ENCODE measurements at regions not wholly inside any gene's neighbourhood (a gene's known extent, or its start where the extent isn't known, plus 50 kb on each side); places are given as distances from the start of the nearest gene placed in this dataset.

DNA sequence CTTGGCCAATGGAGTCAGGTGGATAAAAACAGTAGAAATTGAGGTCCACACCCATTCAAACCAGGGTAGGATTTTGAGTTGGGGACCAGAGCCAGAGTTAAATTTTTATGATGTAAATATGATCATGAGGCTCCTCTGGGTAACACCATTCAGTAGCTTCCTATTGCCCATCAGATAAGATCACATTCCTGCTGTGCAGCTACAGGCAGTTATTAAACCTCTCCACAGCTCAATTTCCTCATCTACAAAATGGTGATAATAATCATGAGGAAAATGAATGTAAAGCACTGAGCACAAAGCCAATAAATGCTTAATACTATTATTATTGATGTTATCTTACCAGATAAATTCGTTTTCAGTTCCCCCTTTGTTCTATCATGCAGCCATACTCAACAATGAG lies 432.0 kb downstream of the CAAP1 start:
- intact Hi-C loops (cut with DNase I, micrococcal nuclease) = no loop called here
- DNase-seq (no peak), ATAC-seq (no peak)

DNA sequence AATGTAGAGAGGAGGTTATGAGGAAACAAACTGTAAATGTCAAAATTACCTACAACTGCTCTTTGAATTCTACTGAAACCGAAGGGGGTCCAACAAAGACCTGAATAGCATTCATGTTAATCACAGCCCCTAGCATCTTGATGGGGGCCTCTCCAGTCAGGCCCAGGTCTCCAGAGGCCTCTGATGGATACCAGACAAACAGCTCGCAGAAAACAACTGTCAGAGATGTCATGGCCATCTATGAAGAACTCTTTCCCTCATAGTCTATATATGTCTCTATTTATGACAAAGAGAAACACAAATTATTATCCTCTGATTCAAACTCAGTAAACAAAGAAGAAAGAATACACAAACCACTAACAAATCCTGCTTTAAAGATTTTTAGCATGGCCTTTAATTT lies 432.6 kb downstream of the CAAP1 start:
- DNase-seq (no peak), ATAC-seq (no peak)
- intact Hi-C loops (cut with DNase I, micrococcal nuclease) = no loop called here

DNA sequence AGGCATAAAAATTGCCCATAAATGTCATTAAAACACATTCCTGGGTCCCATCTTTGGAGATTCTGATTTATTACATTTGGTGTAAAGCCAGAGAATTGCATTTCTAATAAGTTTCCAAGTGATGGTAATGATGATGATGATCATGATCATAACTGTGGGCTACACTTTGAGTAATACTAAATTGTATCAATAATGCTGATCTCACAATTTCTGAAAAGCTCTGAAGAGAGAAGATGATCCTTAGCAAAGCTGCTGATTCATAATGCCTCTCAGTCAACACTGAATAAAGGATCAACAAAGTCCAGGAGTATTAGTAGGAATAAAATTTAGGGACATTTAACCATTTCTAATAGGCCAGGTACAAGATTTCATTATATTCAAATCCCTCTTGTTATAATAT lies 434.5 kb downstream of the CAAP1 start:
- DNase-seq (no peak), ATAC-seq (no peak)
- intact Hi-C loops (cut with DNase I, micrococcal nuclease) = no loop called here

GRCh38 chr9:26457151-26457550 lies 435.5 kb downstream of the CAAP1 start:
- intact Hi-C loops (cut with DNase I, micrococcal nuclease) = no loop called here
- no peak for ATAC-seq
- DNase-seq = no peak

DNA sequence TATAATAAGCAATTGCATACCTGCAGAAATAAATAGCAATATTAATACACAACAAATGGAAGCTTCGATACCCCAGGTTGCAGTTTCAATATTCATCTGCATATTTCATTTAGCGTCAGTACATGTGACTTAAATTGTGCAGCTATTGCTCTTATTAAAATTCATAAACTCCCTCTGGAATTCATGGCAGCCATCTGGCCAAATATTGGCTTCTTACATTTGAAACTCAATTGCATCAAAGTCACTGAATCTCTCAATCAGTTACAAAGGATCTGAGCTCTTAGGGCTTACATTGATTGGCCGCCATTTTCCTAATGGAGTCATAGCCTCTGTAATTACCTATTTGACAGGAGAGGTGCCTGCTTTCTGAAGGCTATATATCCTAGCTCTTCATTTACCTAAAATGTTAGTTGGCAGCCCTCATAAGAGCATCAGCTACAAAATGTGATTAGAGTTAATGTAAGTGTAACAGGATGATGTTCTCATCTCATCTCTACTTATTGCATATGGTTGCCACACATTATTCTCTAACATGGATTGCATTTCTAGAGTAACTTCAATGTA lies 453.5 kb downstream of the CAAP1 start:
- intact Hi-C loops (cut with DNase I, micrococcal nuclease) = no loop called here
- DNase-seq = no peak
- ATAC-seq = no peak

GRCh38 chr9:26437056-26437711 lies 455.4 kb downstream of the CAAP1 start:
- intact Hi-C loops (cut with DNase I, micrococcal nuclease) = no loop called here
- DNase-seq (no peak), ATAC-seq (no peak)

- ATAC-seq (no peak), DNase-seq (no peak)
- intact Hi-C loops (cut with DNase I, micrococcal nuclease) = no loop called here
Observed at GRCh38 chr9:26426551-26427131, 466.0 kb downstream of the CAAP1 start.

- ATAC-seq = no peak
- intact Hi-C loops (cut with DNase I, micrococcal nuclease) = no loop called here
- no peak for DNase-seq
Observed at GRCh38 chr9:26418480-26418879, 474.1 kb downstream of the CAAP1 start.

DNA sequence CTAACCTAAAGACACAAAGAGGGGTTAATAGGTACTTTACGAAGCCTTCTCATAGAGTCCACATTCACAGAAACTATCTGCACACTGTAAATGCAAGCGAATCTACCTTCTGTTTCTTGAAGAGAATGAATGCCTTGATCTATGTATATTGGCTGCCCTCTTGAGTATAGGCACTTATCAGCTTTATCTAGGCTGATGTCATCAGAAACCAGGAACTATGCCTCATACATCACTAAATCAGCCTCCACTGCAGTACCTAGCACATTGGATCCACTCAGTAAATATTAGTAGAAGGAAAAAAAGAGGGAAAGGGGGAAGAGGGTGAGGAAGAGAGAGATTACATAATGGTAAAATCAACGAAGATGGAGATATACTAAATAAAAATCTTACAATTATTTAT lies 477.1 kb downstream of the CAAP1 start:
- intact Hi-C loops (cut with DNase I, micrococcal nuclease) = no loop called here
- DNase-seq (no peak), ATAC-seq (no peak)

GRCh38 chr9:26413611-26414010 lies 479.0 kb downstream of the CAAP1 start:
- intact Hi-C loops (cut with DNase I, micrococcal nuclease) = no loop called here
- ATAC-seq (no peak), DNase-seq (no peak)

DNA sequence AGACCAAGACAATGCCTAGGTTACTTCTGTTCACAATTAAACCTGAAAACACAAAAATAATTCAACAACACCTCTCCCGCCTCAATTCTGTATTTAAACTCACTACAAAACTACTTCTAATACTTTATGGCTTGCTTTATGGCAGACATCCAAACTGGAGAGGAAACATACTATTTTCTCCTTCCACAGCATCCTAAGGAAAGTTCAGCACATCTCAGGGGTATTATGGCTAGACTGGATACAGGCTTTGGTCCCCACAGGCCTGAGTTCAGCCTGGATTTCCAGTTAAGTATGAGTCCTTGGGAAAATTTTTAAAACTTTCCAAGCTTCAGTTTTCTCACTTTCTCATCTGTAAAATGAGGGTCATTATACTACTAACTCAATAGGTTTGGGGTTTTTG lies 480.2 kb downstream of the CAAP1 start:
- intact Hi-C loops (cut with DNase I, micrococcal nuclease) = no loop called here
- ATAC-seq = no peak
- no peak for DNase-seq

GRCh38 chr9:26406676-26407075 lies 485.9 kb downstream of the CAAP1 start:
- ATAC-seq = no peak
- no peak for DNase-seq
- intact Hi-C loops (cut with DNase I, micrococcal nuclease) = no loop called here

DNA sequence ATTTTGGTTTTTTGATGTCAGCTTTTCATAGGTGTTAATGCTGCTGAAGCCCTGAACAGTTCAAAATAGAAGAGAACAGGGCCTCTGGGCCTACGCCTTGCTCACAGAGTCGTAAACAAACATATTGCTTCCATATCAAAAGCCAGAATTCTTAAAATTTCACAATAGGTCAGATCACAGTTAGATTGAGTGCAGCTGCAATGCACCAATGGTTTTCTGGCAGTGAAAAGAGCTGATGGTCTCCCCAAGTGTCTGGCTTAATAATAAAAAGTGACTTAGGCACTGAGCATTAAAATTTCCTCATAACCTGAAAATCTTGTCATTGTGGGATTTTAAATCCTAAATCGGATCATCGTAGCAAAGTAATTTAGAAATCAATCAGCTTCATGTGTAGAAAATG lies 493.0 kb downstream of the CAAP1 start:
- intact Hi-C loops (cut with DNase I, micrococcal nuclease) = no loop called here
- DNase-seq = no peak
- ATAC-seq = no peak

- DNase-seq = no peak
- ATAC-seq = no peak
- intact Hi-C loops (cut with DNase I, micrococcal nuclease) = no loop called here
Observed at GRCh38 chr9:26394025-26394424, 498.6 kb downstream of the CAAP1 start.

- ATAC-seq (no peak), DNase-seq (no peak)
- intact Hi-C loops (cut with DNase I, micrococcal nuclease) = no loop called here
Observed at GRCh38 chr9:26392639-26393038, 500.0 kb downstream of the CAAP1 start.

GRCh38 chr9:26391036-26391435 lies 501.6 kb downstream of the CAAP1 start:
- ATAC-seq (no peak), DNase-seq (no peak)
- intact Hi-C loops (cut with DNase I, micrococcal nuclease) = no loop called here

GRCh38 chr9:26375448-26375847 lies 517.2 kb downstream of the CAAP1 start:
- intact Hi-C loops (cut with DNase I, micrococcal nuclease) = no loop called here
- ATAC-seq = no peak
- no peak for DNase-seq

DNA sequence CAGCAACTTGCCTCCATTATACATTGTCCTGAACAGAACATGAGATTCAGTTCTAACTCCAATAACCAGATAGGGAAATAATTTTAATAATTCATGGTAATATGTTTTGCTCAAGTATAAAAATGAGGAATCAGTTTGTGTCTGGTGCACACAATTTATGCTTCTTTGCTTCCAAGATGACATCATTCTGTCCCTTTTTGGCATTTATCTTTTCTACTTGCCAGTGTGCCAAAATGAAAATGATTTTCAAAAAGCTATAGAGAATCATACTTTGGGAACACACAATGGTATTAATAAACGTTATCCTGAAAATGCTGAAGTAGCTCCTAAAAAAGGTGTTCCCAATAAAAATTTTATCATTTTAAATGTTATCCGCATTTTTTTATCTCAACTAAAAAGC lies 519.0 kb downstream of the CAAP1 start:
- DNase-seq (no peak), ATAC-seq (no peak)
- intact Hi-C loops (cut with DNase I, micrococcal nuclease) = no loop called here

- DNase-seq (no peak), ATAC-seq (no peak)
- intact Hi-C loops (cut with DNase I, micrococcal nuclease) = no loop called here
Observed at GRCh38 chr9:26371236-26371635, 521.4 kb downstream of the CAAP1 start.

GRCh38 chr9:26369093-26369492 lies 523.5 kb downstream of the CAAP1 start:
- DNase-seq (no peak), ATAC-seq (no peak)
- intact Hi-C loops (cut with DNase I, micrococcal nuclease) = no loop called here

DNA sequence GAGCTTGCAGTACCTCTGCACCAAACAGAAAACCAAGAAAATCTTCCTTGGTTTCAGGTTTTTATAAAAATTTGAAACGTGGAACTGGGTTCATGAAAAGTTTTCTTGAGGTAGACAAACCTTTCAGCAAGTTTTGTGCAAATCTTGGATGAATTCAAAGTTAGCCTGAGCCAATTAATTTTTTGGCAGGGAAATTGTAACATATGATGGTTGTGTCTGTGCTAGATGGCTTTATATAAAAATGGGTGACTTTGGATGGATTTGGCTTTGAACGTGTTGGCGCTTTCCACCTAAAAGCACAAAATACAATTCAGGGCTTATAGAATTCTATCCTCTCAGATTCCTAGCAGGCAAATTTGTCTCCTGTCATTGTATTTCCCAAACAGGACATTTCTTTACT lies 524.4 kb downstream of the CAAP1 start:
- DNase-seq (no peak), ATAC-seq (no peak)
- intact Hi-C loops (cut with DNase I, micrococcal nuclease) = no loop called here

Data from left colon (tissue), 2 donors.